MM.1S (cell line): ENCODE measurements at regions not wholly inside any gene's neighbourhood (a gene's known extent, or its start where the extent isn't known, plus 50 kb on each side); places are given as distances from the start of the nearest gene placed in this dataset.

Source experiments
- EZH2phosphoT487 ChIP-seq: fragments of 300-600 bp; sonication (generic); IDR thresholded peaks from 2 replicates; pipeline ENCODE4 v1.6.1; 2018; ENCODE audit warnings: antibody characterized with exemption, low read length
- TF ChIP-seq, protein P1 (sequence below): fragments of 300-600 bp; sonication (generic); IDR thresholded peaks from 2 replicates; pipeline ENCODE4 v1.5.1; 2016; ENCODE audit warnings: antibody characterized with exemption, low read length, mixed read lengths

GRCh38 chr10:117652228-117653169, 110.0 kb downstream of the EMX2 start:
- TF ChIP-seq, protein P1, sequence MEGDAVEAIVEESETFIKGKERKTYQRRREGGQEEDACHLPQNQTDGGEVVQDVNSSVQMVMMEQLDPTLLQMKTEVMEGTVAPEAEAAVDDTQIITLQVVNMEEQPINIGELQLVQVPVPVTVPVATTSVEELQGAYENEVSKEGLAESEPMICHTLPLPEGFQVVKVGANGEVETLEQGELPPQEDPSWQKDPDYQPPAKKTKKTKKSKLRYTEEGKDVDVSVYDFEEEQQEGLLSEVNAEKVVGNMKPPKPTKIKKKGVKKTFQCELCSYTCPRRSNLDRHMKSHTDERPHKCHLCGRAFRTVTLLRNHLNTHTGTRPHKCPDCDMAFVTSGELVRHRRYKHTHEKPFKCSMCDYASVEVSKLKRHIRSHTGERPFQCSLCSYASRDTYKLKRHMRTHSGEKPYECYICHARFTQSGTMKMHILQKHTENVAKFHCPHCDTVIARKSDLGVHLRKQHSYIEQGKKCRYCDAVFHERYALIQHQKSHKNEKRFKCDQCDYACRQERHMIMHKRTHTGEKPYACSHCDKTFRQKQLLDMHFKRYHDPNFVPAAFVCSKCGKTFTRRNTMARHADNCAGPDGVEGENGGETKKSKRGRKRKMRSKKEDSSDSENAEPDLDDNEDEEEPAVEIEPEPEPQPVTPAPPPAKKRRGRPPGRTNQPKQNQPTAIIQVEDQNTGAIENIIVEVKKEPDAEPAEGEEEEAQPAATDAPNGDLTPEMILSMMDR = no peak
- no peak for TF ChIP-seq EZH2phosphoT487
